OCI-LY1 (cell line): ENCODE measurements at regions not wholly inside any gene's neighbourhood (a gene's known extent, or its start where the extent isn't known, plus 50 kb on each side); places are given as distances from the start of the nearest gene placed in this dataset.

Experiments
- EZH2 ChIP-seq: fragments of 200-600 bp; sonication (generic), shearing (Covaris generic); IDR thresholded peaks from 2 replicates; pipeline ENCODE4 v1.8.0; 2017; ENCODE audit warnings: borderline replicate concordance, mixed run types, mild to moderate bottlenecking, antibody characterized with exemption, low read length, moderate library complexity, mixed read lengths
- TF ChIP-seq, protein P1 (sequence below): fragments of 200-600 bp; sonication (generic), shearing (Covaris generic); IDR thresholded peaks from 2 replicates; pipeline ENCODE4 v1.5.1; 2017; ENCODE audit warnings: mild to moderate bottlenecking, antibody characterized with exemption, low read length, moderate library complexity, mixed read lengths

DNA sequence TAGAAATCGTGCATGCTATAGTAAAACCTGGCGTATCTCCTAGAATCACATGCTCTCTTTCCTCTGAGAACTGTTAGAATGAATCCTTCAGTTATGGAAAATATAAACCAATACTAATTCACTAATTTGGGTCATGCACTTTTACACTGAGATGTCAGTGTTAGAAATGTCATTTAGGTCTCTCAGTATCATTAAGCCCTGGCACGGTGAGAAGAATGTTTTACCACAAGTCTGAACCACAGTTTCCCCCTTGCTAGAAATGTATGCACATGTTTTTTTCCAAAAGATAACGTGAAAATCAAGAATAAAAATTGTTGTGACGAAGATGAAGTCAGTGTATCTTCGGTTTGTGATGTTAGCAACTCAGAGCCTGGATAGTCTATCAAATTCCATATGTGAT lies 1062.7 kb upstream of the NCAM2 start:
- TF ChIP-seq EZH2 = no peak
- TF ChIP-seq, protein P1, sequence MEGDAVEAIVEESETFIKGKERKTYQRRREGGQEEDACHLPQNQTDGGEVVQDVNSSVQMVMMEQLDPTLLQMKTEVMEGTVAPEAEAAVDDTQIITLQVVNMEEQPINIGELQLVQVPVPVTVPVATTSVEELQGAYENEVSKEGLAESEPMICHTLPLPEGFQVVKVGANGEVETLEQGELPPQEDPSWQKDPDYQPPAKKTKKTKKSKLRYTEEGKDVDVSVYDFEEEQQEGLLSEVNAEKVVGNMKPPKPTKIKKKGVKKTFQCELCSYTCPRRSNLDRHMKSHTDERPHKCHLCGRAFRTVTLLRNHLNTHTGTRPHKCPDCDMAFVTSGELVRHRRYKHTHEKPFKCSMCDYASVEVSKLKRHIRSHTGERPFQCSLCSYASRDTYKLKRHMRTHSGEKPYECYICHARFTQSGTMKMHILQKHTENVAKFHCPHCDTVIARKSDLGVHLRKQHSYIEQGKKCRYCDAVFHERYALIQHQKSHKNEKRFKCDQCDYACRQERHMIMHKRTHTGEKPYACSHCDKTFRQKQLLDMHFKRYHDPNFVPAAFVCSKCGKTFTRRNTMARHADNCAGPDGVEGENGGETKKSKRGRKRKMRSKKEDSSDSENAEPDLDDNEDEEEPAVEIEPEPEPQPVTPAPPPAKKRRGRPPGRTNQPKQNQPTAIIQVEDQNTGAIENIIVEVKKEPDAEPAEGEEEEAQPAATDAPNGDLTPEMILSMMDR = no peak
